Endometrial microvascular endothelial cells (primary cell): ENCODE measurements at regions not wholly inside any gene's neighbourhood (a gene's known extent, or its start where the extent isn't known, plus 50 kb on each side); places are given as distances from the start of the nearest gene placed in this dataset.

Experiments used
- in situ Hi-C: cut with HindIII; loops from 2 replicates; pipeline ENCODE4 v1.10.0; 2017; ENCODE audit warnings: low sequenced_read_pairs, low pct_unique_long_range_greater_than_20kb; ENCODE audit errors: inconsistent ontology term

DNA sequence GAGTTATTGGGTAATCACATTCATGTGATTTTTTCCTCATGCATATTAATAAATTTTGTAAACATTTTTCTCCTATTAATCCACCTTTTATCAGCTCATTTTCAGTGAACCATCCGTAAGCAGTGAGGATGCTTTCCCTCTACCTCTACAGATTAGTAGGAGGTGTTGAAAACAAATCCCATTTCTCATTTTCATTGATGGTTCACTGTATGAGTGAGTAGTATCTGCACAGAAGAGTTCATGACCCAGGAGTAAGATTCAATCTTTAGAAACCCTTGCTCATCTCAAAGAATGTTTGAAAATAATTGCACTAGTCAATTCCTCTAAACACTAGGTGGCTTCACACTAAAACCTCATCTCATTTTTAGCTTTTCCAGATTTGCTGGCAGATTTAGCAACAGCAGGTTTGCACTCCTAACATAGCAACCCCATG, 440.0 kb downstream of the HAO1 start:
- in situ Hi-C loops = no loop called here

DNA sequence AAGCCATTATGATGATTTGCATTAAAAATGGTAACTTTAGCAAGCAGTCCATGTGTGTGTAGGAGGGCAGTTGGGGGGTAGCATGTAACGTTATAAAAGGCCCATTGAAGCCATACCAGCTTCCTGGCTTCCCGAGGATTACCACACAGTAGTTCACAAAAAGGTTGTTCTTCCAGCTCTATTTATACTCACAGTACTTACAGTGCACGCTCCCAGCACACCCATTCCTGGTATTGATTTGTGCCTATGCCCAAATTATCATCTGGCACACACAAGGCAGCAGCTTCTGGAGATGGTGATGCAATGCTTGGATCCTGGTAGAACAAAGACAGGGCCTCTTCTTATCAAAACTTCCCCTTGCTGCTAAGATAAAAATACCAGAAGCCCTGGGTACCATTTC, 436.8 kb downstream of the HAO1 start:
- in situ Hi-C loops = no loop called here

DNA sequence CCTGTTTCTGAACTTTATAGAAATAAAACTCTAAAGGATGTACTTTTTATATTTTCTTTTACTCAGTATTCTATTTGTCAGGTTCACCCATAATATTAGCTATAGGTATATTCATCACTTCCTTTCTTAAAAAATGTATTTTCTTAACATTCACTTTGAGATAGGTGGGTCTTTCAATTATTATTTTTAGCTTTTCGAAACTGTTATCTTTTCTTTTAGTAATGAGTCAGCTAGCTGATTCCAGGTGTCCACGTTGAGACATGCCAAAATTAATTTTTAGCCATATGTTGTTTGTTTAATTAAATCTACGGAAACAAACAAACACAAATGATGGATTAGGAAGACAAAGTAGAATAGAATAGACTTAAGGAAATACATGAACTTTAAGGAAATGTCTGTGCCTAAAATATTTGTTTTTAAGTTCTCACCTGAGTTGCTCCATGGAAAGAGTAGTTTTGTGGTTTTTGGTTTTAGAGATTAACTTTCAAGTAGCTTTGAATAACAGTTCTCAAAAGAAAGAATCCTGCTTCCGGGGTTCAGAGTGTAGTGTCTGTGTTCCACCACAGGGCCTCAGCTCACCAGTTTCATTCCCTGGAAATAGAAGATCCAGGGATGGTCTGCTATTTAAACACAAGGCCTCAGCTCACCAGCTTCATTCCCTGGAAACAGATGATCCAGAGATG, 435.0 kb downstream of the HAO1 start:
- in situ Hi-C loops = no loop called here

DNA sequence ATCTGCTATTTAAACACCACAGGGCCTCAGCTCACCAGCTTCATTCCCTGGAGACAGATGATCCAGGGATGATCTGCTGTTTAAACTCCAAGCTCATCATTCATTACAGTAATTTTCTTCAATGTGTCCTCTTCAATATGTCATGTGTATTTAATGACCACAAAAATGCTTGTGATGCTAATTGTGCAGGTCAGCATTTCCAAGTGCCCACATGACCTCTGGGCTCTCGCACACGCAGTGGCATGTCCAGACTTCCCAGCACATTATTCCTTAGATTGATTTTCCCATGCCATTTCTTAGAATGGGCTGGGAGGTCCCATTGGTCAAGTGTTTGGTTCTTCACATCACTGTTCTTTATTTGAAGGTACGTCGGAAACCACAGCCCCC, 434.4 kb downstream of the HAO1 start:
- in situ Hi-C loops = no loop called here

DNA sequence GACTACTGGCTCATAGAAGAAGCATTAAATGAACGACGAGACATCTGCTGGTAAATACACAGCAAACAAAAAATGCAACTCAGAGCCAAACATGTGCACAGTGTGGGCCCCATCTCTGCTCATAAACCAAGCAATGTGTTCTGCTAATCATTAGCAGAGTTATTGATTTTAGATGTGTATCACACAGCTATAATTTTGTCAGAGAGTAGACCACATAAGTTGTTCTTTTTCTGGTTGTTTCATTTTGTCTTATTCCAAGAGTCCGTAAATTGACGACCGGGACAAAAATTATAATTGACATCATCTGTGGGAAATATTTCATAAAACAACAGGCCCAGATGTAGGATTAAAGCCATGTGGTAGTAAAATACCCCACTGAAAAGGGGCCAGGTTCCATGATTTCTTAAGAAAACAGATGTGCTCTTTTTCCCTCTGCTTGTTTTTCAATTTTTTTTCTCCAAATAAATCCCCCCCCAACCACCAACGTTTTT, 423.6 kb downstream of the HAO1 start:
- in situ Hi-C loops = no loop called here

DNA sequence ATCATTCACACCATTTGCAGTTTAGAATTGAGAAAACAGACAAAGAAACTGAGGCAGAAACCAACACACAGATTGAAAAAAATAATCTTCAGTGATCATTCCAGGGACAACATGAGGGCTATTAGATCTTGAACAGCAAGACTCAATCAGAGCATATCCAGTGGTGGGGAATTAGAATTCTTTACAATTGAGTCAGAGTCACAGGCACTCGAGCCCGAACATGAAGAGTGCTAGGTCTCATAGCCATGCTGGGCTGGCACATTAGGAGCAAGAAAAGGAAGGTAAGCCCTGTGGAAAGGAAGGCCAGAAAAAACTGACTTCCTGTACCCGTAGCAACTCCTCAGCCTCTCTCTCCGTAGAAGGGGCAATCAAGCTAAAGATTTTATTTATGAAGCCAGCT, 419.9 kb downstream of the HAO1 start:
- in situ Hi-C loops = no loop called here

DNA sequence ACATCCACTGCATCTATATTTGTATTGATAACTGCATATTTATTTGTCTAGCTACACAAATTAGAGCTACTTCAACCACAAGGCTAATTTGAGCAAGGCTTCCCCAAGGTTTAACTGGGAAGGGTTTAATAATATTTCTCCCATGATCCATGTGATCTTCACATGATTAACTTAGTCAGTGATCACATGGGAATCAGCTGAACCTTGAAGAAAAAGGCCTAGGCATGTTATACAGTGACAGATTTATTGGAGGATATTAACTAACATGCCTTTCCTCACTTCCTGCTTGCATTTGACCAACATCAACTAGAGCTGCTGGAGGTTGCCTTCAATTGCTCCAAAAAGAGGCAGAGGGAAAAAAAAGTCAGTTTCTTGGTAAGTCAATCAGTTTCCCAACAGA, 417.0 kb downstream of the HAO1 start:
- in situ Hi-C loops = no loop called here

DNA sequence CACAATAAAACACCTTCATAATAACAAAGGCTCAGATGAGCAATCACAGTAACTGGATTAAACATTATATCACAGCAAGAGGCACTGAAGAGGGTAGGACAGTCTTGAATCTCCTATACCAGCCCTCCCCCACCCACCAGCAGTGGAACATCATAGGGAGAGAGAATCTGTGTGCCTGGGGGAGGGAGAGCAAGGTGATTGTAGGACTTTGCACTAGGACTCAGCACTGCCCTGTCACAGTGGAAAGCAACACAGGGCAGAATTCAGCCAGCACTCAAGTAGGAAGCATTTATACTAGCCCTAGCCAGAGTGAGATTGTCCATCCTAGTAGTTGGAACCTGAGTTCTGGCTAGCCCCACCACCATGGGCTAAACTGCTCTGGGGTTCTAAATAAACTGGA, 400.2 kb downstream of the HAO1 start:
- in situ Hi-C loops = no loop called here

DNA sequence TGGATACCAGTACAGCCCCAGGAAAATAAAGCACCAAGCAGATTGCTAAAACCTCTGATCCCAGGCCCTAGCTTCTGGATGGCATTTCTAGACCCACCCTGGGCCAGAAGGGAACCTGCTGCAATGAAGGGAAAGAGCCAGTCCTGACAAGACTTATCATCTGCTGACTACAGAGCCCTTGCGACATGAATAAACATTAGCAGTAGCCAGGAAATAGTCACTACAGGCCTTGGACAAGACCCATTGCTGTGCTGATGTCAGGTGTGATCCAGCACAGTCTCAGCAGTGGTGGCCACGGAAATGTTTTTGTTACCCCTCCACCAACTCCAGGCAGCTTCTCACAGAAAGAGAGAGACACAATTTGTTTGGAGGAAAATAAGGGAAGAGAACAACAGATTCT, 399.3 kb downstream of the HAO1 start:
- in situ Hi-C loops = no loop called here

DNA sequence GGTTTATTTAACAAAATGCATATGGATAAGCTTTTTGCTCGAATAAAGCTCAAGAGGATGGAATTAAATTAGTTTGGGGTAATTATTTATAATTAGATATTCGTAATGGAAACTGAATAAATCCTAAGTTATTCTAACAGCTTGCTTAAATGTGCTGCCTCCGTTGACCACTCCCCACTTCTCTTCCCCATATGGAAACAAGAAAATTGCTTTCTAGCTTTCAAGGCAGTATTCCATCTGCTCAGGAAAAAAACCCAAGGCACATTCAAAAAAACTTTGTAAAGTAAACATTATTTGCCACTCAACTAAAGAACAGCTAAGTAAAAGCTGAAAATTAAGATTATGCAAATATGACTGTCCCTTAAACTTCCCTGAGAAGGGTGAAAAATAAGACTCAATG, 369.2 kb downstream of the HAO1 start:
- in situ Hi-C loops = no loop called here

DNA sequence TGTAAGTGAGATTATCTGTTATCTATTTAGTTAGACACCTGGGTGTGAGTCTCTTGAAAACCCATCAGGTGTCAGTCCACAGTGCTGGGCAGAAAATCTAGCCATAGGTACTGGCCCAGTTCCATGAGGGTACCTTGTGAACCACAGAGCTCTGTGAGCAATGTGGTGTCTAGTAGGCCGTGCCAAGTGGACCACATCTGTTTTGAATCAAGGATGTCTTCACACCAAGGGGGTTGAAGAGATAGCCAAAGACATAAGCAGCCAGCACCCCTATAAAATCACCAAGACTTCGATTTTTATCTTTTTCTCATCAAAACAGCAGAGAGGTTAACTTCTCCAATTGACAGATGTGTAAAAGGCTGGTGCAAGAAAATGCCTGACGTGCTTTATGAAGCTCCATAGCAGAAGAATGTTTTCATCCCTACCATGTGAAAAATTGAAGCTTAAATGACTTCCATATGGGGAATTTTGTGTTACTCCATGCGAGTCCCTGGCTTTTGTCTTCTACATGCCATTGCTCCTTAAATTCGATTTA, 368.7 kb downstream of the HAO1 start:
- in situ Hi-C loops = no loop called here

DNA sequence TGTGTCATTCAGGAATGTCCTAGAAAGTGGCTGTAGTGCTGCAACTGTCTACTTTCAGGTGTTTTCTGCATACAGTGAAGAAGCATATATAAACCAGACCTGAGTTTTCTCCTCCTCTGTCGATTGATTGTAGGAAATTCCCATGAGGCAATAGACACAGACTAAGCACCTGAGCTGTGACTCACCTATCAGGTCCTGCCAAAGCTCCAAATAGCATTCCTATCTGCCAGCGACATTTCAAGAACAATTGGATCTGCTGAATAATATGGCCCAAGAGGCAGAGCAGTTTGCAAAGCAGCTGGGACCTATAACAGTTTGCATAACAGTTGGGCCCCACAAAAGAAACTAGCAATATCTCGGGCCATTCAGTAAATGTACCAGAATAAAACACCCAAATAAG, 360.4 kb downstream of the HAO1 start:
- in situ Hi-C loops = no loop called here

DNA sequence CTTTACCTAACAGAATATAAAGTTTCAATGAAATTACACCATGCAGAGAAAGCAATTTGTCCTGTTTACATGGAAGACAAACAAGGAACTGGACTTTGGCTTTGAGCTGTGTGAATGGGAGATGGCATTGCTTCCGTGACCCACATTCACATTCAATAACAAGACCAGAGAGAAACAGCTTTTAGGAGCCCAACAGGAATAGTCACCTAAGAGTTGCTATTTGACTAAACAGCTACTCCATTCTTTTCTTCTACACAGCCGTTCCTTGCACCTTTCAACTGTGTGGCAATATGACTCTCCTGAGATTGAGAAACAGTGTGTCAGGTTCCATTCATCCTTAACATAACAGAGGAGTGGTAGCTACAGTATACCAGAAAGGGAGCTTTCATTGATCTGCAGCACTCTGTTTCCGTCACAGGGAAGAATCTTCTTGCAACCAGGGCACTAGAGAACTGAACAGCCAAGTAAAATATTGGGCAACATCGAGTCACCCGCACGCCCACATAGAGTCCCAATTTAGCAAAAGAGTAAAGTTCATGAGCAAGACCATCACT, 355.1 kb downstream of the HAO1 start:
- in situ Hi-C loops = no loop called here

DNA sequence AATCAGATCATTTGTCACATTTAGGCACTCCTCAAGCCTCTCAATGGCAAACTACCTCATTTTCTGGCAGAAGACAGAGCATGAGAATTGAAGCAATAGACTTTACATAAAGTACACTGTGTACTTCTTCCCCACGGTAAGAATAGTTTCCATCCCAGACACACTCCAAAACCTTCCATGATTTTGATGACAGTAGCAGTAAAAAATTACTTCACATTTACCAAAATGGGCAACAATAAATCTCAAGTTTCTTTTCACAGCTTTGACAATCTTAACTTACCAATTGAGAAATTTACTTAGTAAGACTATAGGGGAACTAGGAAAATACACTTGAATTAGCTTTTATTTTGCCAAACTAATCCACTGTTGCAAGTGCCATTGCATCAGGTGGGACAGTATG, 353.8 kb downstream of the HAO1 start:
- in situ Hi-C loops = no loop called here

DNA sequence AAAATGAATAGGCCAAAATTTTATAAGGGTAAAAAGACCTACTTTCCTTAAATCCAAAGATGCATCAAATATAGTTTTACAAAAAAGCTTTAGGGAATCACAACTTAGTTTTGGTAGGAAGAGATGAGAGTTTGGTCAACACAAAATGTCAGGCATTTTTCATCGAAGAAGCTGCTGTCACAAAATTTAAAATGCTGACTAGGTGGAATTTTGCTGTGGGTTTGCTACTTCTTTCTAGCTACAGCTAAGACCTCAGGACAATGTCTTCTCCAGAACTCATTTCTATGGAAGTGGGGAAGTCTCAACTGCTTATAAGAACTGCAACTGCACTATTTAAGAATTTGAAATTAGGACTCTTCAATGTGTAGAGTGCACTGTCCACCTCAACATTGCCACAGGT, 351.1 kb downstream of the HAO1 start:
- in situ Hi-C loops = no loop called here

DNA sequence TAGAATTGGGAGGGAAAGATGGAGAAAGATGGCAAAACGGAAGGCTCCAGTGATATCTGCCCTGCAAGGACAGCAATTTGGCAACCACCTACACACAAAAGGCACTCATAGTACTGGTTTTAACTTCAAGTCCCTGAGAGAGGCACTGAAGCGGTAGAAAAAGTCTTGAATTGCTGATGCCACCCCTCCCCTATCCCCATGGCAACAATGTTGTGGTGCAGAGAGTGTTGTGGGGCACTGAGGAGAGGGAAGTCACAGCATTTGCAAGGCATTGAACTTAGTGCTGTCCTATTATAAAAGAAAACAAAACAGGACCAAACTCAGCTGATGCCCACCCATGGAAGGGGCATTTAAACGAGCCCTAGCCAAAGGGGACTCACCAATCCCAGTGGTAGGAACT, 343.7 kb downstream of the HAO1 start:
- in situ Hi-C loops = no loop called here

DNA sequence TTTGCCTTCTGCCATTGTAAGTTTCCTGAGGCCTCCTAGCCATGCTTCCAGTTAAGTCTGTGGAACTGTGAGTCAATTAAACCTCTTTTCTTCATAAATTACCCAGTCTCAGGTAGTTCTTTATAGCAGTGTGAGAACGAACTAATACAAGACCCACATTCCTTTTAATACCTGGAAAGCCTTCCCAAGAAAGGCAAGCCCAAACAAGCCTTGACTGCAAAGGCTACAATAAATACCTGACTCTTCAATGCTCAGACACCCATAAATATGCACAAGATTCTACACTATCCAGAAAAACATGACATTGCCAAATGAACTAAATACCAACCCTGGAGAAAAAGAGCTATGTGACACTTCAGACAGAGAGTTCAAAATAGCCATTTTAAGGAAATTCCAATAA, 338.8 kb downstream of the HAO1 start:
- in situ Hi-C loops = no loop called here

DNA sequence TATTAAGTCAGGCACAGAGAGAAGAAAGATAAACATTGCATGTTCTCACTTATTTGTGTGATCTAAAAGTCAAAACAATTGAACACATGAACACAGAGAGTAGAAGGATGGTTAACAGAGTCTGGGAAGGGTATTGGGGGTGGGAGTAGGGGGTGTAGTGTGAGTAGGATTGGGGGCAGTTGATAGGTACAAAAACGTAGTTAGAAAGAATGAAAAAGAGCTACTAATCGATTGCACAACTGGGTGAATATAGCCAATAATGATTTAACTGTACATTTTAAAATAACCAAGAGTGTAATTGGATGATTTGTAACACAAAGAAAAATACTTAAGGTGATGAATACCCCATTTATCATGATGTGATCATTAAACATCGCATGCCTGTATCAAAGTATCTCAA, 333.3 kb downstream of the HAO1 start:
- in situ Hi-C loops = no loop called here

DNA sequence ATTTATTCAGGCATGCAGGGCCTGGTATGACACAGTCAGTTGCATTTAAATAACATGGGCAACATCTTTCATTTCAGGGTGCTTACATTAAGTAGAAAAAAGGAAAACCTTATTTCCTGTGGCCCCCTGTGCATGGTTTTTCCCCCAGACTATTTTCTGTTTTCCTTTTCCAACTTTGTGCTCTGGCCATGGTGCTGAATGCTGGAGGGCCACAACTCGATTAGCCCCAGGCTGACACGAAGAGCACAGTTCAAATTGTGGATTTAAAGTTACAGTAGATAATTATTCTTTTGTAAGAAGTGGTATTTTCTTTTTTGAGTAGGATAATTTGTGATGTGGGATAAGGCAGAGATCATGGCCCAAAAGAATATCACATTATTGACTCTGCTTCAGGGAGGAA, 332.0 kb downstream of the HAO1 start:
- in situ Hi-C loops = no loop called here

DNA sequence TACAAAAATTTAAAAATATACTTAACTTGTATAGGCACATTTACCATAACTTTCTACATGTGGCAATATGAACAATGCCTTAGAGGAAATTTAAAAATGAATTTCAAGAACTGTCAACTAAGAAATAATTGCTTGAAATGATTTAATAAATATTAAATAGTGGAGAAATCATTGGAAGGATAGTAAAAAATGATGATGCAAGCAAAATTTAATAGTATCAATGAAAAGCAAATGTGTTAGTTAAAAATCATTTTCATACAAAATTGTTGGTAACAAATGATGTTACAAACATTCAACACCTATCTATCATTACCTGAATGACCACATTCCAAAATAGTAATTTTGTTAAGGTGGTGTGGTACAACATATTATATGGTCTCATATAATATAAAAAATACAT, 331.0 kb downstream of the HAO1 start:
- in situ Hi-C loops = no loop called here

DNA sequence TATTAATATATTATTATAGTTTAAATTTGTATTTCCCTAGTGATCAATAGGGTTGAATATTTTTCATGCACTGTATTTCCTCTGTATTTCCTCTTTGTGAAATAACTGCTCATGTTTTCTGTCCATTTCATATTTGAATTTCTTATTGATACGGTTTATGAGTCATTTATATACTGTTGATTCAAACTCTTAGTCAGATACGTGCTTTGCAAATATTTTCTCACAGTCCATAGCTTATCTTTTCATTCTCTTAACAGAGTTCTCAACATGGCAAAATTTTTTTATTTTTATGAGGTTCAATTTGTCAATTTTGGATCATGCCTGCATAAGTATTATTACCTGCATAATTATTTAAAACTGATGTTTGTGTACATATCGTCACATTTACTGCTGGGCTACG, 329.6 kb downstream of the HAO1 start:
- in situ Hi-C loops = no loop called here
